Lower leg skin (tissue), 3 donors: ENCODE measurements at regions not wholly inside any gene's neighbourhood (a gene's known extent, or its start where the extent isn't known, plus 50 kb on each side); places are given as distances from the start of the nearest gene placed in this dataset.

Source experiments
- CTCF ChIP-seq, 3 donors: fragments of 450-650 bp; IDR thresholded peaks; one replicate each; pipeline ENCODE4 v1.5.1; 2016; ENCODE audit warnings: antibody characterized with exemption in 3 of 3, mild to moderate bottlenecking in 3 of 3, moderate library complexity in 2 of 3
- POLR2A ChIP-seq, 2 donors: fragments of 450-650 bp; IDR thresholded peaks; one replicate each; pipeline ENCODE4 v1.6.1; 2016 to 2017; ENCODE audit warnings: antibody characterized with exemption in 2 of 2, mild to moderate bottlenecking in 1 of 2, moderate library complexity in 1 of 2

GRCh38 chr6:48505621-48506020 lies 394.6 kb upstream of the PTCHD4 start:
- no peak for TF ChIP-seq CTCF (IDR thresholded peaks at IDR 0.05)
- TF ChIP-seq POLR2A (IDR thresholded peaks at IDR 0.05): no peak
